ENCODE measurements at regions not wholly inside any gene's neighbourhood (a gene's known extent, or its start where the extent isn't known, plus 50 kb on each side); places are given as distances from the start of the nearest gene placed in this dataset.

- no peak overlapping the region for H3K27ac ChIP-seq (ENCODE audit: low read depth in 1 of 2, low read length in 2 of 2)
- 45% methylated on average over 4 of the region's 4 CpGs for WGBS
- H3K4me3 ChIP-seq (ENCODE audit: low read depth in 1 of 3, low read length in 3 of 3): no peak overlapping the region
- no peak for DNase-seq (ENCODE audit: low spot score)
- no peaks in the 10 kb centered on the region for H3K9me3 ChIP-seq (ENCODE audit: control insufficient read depth in 4 of 4, low read length in 3 of 4)
- H3K27me3 ChIP-seq (ENCODE audit: control insufficient read depth in 4 of 4, insufficient read depth in 4 of 4, low read length in 3 of 4): no peaks in the 10 kb centered on the region
- H3K36me3 ChIP-seq (ENCODE audit: control insufficient read depth in 4 of 4, insufficient read depth in 3 of 4, low read depth in 1 of 4, low read length in 3 of 4): no peaks in the 10 kb centered on the region
- no peaks in the 10 kb centered on the region for H3K4me1 ChIP-seq (ENCODE audit: control insufficient read depth in 4 of 4, insufficient read depth in 4 of 4, low read length in 3 of 4)
- TF ChIP-seq RXRA (IDR thresholded peaks at IDR 0.05) (no peak), RAD21 (IDR thresholded peaks at IDR 0.05) (peak; percentile 73 to 77), FOXA1 (IDR thresholded peaks at IDR 0.05) (no peak), JUND (IDR thresholded peaks at IDR 0.05) (no peak), HNF4A (conservative IDR thresholded peaks at IDR 0.05) (no peak), SP1 (IDR thresholded peaks at IDR 0.05) (no peak), TAF1 (conservative IDR thresholded peaks at IDR 0.05) (no peak), HNF4G (IDR thresholded peaks at IDR 0.05) (no peak), FOXA2 (IDR thresholded peaks at IDR 0.05) (no peak), ZBTB33 (IDR thresholded peaks at IDR 0.05) (no peak)
- TF ChIP-seq, protein P1, sequence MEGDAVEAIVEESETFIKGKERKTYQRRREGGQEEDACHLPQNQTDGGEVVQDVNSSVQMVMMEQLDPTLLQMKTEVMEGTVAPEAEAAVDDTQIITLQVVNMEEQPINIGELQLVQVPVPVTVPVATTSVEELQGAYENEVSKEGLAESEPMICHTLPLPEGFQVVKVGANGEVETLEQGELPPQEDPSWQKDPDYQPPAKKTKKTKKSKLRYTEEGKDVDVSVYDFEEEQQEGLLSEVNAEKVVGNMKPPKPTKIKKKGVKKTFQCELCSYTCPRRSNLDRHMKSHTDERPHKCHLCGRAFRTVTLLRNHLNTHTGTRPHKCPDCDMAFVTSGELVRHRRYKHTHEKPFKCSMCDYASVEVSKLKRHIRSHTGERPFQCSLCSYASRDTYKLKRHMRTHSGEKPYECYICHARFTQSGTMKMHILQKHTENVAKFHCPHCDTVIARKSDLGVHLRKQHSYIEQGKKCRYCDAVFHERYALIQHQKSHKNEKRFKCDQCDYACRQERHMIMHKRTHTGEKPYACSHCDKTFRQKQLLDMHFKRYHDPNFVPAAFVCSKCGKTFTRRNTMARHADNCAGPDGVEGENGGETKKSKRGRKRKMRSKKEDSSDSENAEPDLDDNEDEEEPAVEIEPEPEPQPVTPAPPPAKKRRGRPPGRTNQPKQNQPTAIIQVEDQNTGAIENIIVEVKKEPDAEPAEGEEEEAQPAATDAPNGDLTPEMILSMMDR (IDR thresholded peaks at IDR 0.05; ENCODE audit: low read depth, low read length, missing input control): peak; percentile 36
- TF ChIP-seq, protein P2, sequence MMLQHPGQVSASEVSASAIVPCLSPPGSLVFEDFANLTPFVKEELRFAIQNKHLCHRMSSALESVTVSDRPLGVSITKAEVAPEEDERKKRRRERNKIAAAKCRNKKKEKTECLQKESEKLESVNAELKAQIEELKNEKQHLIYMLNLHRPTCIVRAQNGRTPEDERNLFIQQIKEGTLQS (IDR thresholded peaks at IDR 0.05): no peak
- TF ChIP-seq, protein P3, sequence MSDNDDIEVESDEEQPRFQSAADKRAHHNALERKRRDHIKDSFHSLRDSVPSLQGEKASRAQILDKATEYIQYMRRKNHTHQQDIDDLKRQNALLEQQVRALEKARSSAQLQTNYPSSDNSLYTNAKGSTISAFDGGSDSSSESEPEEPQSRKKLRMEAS (IDR thresholded peaks at IDR 0.05): no peak
- TF ChIP-seq, protein P4, sequence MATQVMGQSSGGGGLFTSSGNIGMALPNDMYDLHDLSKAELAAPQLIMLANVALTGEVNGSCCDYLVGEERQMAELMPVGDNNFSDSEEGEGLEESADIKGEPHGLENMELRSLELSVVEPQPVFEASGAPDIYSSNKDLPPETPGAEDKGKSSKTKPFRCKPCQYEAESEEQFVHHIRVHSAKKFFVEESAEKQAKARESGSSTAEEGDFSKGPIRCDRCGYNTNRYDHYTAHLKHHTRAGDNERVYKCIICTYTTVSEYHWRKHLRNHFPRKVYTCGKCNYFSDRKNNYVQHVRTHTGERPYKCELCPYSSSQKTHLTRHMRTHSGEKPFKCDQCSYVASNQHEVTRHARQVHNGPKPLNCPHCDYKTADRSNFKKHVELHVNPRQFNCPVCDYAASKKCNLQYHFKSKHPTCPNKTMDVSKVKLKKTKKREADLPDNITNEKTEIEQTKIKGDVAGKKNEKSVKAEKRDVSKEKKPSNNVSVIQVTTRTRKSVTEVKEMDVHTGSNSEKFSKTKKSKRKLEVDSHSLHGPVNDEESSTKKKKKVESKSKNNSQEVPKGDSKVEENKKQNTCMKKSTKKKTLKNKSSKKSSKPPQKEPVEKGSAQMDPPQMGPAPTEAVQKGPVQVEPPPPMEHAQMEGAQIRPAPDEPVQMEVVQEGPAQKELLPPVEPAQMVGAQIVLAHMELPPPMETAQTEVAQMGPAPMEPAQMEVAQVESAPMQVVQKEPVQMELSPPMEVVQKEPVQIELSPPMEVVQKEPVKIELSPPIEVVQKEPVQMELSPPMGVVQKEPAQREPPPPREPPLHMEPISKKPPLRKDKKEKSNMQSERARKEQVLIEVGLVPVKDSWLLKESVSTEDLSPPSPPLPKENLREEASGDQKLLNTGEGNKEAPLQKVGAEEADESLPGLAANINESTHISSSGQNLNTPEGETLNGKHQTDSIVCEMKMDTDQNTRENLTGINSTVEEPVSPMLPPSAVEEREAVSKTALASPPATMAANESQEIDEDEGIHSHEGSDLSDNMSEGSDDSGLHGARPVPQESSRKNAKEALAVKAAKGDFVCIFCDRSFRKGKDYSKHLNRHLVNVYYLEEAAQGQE (IDR thresholded peaks at IDR 0.05): no peak
- H3K9ac ChIP-seq (ENCODE audit: low read depth in 1 of 2, low read length in 2 of 2): no peak overlapping the region
Measured at GRCh38 chr13:62320129-62321108, 904.8 kb upstream of the PCDH20 start.

Measured in liver (tissue), 8 donors.